ENCODE measurements at regions not wholly inside any gene's neighbourhood (a gene's known extent, or its start where the extent isn't known, plus 50 kb on each side); places are given as distances from the start of the nearest gene placed in this dataset.

DNA sequence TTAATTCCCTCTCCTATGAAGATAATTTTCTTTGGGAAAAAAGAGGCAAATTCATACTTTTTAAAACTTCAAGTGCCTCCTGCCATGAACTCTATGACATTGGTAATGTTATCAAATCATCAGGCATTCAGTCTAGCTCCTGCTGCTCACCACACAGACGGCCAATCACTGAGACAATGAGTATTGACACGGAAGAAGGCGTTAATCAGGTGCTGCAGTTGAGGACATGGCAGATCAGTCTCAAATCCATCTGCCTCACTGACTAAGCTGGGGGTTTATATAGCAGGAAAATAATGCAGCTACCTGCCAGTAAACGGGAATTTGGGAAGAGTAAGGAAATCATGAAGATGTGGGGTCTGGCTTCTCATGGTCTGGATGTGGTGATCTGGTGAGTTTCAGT lies 1087.7 kb downstream of the CDH9 start:
- H3K27me3 ChIP-seq (ENCODE audit: control insufficient read depth in 1 of 2, insufficient read depth in 2 of 2, low read length in 2 of 2): no peaks in the 10 kb centered on the region
- ChIA-PET CTCF (no interaction called here), POLR2A (no interaction called here)
- intact Hi-C loops (cut with DNase I, micrococcal nuclease): no loop called here
- H3K36me3 Mint-ChIP-seq (ENCODE audit: low read depth): no peaks in the 10 kb centered on the region
- H3K9me3 Mint-ChIP-seq: peaks cover 11% of the 10 kb centered on the region
- peaks cover 0 to 4% of the 10 kb centered on the region in 2 experiments for H3K9me3 ChIP-seq (ENCODE audit: control insufficient read depth in 1 of 2, insufficient read depth in 1 of 2, low read length in 2 of 2)
- DNase-seq: no peak
- no peaks in the 10 kb centered on the region for H3K36me3 ChIP-seq (ENCODE audit: insufficient read depth, low read length)
- TF ChIP-seq, protein P1, sequence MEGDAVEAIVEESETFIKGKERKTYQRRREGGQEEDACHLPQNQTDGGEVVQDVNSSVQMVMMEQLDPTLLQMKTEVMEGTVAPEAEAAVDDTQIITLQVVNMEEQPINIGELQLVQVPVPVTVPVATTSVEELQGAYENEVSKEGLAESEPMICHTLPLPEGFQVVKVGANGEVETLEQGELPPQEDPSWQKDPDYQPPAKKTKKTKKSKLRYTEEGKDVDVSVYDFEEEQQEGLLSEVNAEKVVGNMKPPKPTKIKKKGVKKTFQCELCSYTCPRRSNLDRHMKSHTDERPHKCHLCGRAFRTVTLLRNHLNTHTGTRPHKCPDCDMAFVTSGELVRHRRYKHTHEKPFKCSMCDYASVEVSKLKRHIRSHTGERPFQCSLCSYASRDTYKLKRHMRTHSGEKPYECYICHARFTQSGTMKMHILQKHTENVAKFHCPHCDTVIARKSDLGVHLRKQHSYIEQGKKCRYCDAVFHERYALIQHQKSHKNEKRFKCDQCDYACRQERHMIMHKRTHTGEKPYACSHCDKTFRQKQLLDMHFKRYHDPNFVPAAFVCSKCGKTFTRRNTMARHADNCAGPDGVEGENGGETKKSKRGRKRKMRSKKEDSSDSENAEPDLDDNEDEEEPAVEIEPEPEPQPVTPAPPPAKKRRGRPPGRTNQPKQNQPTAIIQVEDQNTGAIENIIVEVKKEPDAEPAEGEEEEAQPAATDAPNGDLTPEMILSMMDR (IDR thresholded peaks at IDR 0.05): no peak
- no peak overlapping the region for H3K27ac ChIP-seq (ENCODE audit: low read depth in 1 of 2, low read length in 2 of 2)
- ATAC-seq (ENCODE audit: poor library complexity): no peak
- no peaks in the 10 kb centered on the region for H3K4me1 Mint-ChIP-seq (ENCODE audit: low read depth)
- H3K27ac Mint-ChIP-seq: no peak overlapping the region
- H3K4me3 Mint-ChIP-seq: no peak overlapping the region
- H3K4me3 ChIP-seq (ENCODE audit: low read length): no peak overlapping the region
- no peaks in the 10 kb centered on the region for H3K27me3 Mint-ChIP-seq
- H3K4me1 ChIP-seq (ENCODE audit: insufficient read depth, low read length): no peaks in the 10 kb centered on the region

DNA sequence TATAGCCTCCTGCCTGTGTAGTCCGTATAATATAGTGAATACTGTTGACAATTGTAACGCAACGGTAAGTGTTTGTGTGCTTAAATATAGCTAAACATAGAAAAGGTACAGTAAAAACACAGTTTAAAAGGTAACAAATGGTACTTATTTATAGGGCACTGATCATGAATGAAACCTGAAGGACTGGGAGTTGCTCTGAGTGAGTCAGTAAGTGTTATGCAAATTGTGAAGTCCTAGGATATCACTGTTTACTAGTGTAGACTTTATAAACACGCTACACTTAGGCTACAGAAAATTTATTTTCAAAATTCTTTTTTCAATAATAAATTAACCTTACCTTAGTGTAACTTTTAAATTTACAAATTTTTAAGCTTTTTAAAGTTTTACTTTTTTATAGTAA lies 1090.1 kb downstream of the CDH9 start:
- H3K4me3 ChIP-seq (ENCODE audit: low read length): no peak overlapping the region
- H3K36me3 ChIP-seq (ENCODE audit: insufficient read depth, low read length): no peaks in the 10 kb centered on the region
- CTCF ChIA-PET: no interaction called here
- H3K36me3 Mint-ChIP-seq (ENCODE audit: low read depth): no peaks in the 10 kb centered on the region
- no peaks in the 10 kb centered on the region for H3K4me1 Mint-ChIP-seq (ENCODE audit: low read depth)
- POLR2A ChIA-PET: no interaction called here
- TF ChIP-seq, protein P1 (IDR thresholded peaks at IDR 0.05): no peak
- no peaks in the 10 kb centered on the region for H3K4me1 ChIP-seq (ENCODE audit: insufficient read depth, low read length)
- no peak overlapping the region for H3K27ac Mint-ChIP-seq
- H3K4me3 Mint-ChIP-seq: no peak overlapping the region
- no peaks in the 10 kb centered on the region for H3K27me3 ChIP-seq (ENCODE audit: control insufficient read depth in 1 of 2, insufficient read depth in 2 of 2, low read length in 2 of 2)
- intact Hi-C loops (cut with DNase I, micrococcal nuclease): no loop called here
- peaks cover 14% of the 10 kb centered on the region for H3K9me3 Mint-ChIP-seq
- H3K9me3 ChIP-seq (ENCODE audit: control insufficient read depth in 1 of 2, insufficient read depth in 1 of 2, low read length in 2 of 2): peaks cover 0 to 4% of the 10 kb centered on the region in 2 experiments
- H3K27ac ChIP-seq (ENCODE audit: low read depth in 1 of 2, low read length in 2 of 2): no peak overlapping the region
- H3K27me3 Mint-ChIP-seq: no peaks in the 10 kb centered on the region
- DNase-seq (no peak), ATAC-seq (ENCODE audit: poor library complexity) (no peak)

- no peak for ATAC-seq (ENCODE audit: poor library complexity)
Observed at GRCh38 chr5:25944786-25945185, 1093.6 kb downstream of the CDH9 start.

More at GRCh38 chr5:25944786-25945185, 1093.6 kb downstream of the CDH9 start:
- H3K27ac Mint-ChIP-seq: no peak overlapping the region
- Histone ChIP-seq H3K4me3 (ENCODE audit: low read length) (no peak overlapping the region), H3K4me1 (ENCODE audit: insufficient read depth, low read length) (no peaks in the 10 kb centered on the region), H3K9me3 (ENCODE audit: control insufficient read depth in 1 of 2, insufficient read depth in 1 of 2, low read length in 2 of 2) (no peaks in the 10 kb centered on the region), H3K27ac (ENCODE audit: low read depth in 1 of 2, low read length in 2 of 2) (no peak overlapping the region), H3K36me3 (ENCODE audit: insufficient read depth, low read length) (no peaks in the 10 kb centered on the region), H3K27me3 (ENCODE audit: control insufficient read depth in 1 of 2, insufficient read depth in 2 of 2, low read length in 2 of 2) (no peaks in the 10 kb centered on the region)
- POLR2A ChIA-PET: no interaction called here
- CTCF ChIA-PET: no interaction called here
- TF ChIP-seq, protein P1 (IDR thresholded peaks at IDR 0.05): no peak
- no peaks in the 10 kb centered on the region for H3K36me3 Mint-ChIP-seq (ENCODE audit: low read depth)
- H3K4me1 Mint-ChIP-seq (ENCODE audit: low read depth): no peaks in the 10 kb centered on the region
- H3K27me3 Mint-ChIP-seq: no peaks in the 10 kb centered on the region
- H3K4me3 Mint-ChIP-seq: no peak overlapping the region
- peaks cover 11% of the 10 kb centered on the region for H3K9me3 Mint-ChIP-seq
- DNase-seq: no peak
- intact Hi-C loops (cut with DNase I, micrococcal nuclease): no loop called here

Data from CD4-positive, alpha-beta T cell (primary cell).